H1 (cell line): ENCODE measurements at regions not wholly inside any gene's neighbourhood (a gene's known extent, or its start where the extent isn't known, plus 50 kb on each side); places are given as distances from the start of the nearest gene placed in this dataset.

ENCODE experiments used
- CTCF ChIA-PET: fragments of 300-600 bp; sonication (Branson Sonifier 250); formaldehyde crosslinking; loops from one replicate; lab custom pipeline; 2021; ENCODE audit not compliant: partially characterized antibody; lab: Charles Lee
- POLR2A ChIA-PET: fragments of 300-600 bp; sonication (Branson Sonifier 250); formaldehyde crosslinking; loops from one replicate; lab custom pipeline; 2021; ENCODE audit warnings: inconsistent platforms; ENCODE audit not compliant: partially characterized antibody; lab: Charles Lee
- DNase-seq, 2 experiments: peaks; one replicate each; pipeline versions ENCODE4 v3.0.0 to v3.0.0-alpha.2; 2010 to 2022; ENCODE audit warnings: low spot score in 2 of 2, low read depth in 1 of 2, mixed read lengths in 1 of 2
- FAIRE-seq: peaks from 2 replicates; lab custom pipeline; 2011; peaks lifted over from hg19 to GRCh38; lab: Jason Lieb, UNC
- H2AFZ ChIP-seq: 2 replicates; pipeline ENCODE4 v1.8.1; 2012; ENCODE audit warnings: low read length, inconsistent platforms
- H2AK5ac ChIP-seq: 2 replicates; pipeline ENCODE4 v1.6.1; 2013; ENCODE audit warnings: low read depth, low read length
- H2BK120ac ChIP-seq: replicated peaks from 2 replicates; pipeline ENCODE3; 2013; ENCODE audit warnings: low read depth, low read length, inconsistent platforms
- H2BK12ac ChIP-seq: 2 replicates; pipeline ENCODE4 v1.6.1; 2013; ENCODE audit warnings: low read depth, low read length
- H2BK15ac ChIP-seq: 2 replicates; pipeline ENCODE4 v1.6.1; 2013; ENCODE audit warnings: low read length
- H2BK20ac ChIP-seq: 2 replicates; pipeline ENCODE4 v1.6.1; 2013; ENCODE audit warnings: low read length
- H2BK5ac ChIP-seq: 2 replicates; pipeline ENCODE4 v1.6.1; 2013; ENCODE audit warnings: low read depth, low read length
- H3K14ac ChIP-seq: 2 replicates; pipeline ENCODE4 v1.6.1; 2013; ENCODE audit warnings: inconsistent platforms; ENCODE audit not compliant: insufficient read length
- H3K18ac ChIP-seq: 2 replicates; pipeline ENCODE4 v1.6.1; 2013; ENCODE audit warnings: low read length; ENCODE audit errors: extremely low read depth
- H3K23ac ChIP-seq: 2 replicates; pipeline ENCODE4 v1.6.1; 2013; ENCODE audit warnings: inconsistent platforms; ENCODE audit not compliant: insufficient read length
- H3K23me2 ChIP-seq: 2 replicates; pipeline ENCODE4 v1.6.1; 2013; ENCODE audit warnings: low read depth, low read length
- H3K27ac ChIP-seq: 2 replicates; pipeline ENCODE4 v1.6.1; 2011; ENCODE audit warnings: low read depth, low read length, inconsistent platforms
- H3K27me3 ChIP-seq, 4 experiments: replicated peaks in 1 of 4; 1 replicate in 1 of 4; 2 replicates in 3 of 4; pipeline versions ENCODE4 v1.6.1 to v1.8.1; 2011 to 2013; ENCODE audit warnings: low read length in 3 of 4, mild to moderate bottlenecking in 3 of 4, inconsistent platforms in 2 of 4, mixed read lengths in 2 of 4, moderate library complexity in 1 of 4; ENCODE audit not compliant: control insufficient read depth in 3 of 4, insufficient read depth in 3 of 4; ENCODE audit errors: extremely low read depth in 1 of 4
- H3K36me3 ChIP-seq, 4 experiments: 2 replicates each; pipeline versions ENCODE4 v1.6.1 to v1.8.1; 2011 to 2013; ENCODE audit warnings: mild to moderate bottlenecking in 4 of 4, low read length in 3 of 4, moderate library complexity in 2 of 4, control low read depth in 1 of 4, inconsistent platforms in 1 of 4; ENCODE audit not compliant: insufficient read depth in 4 of 4, control insufficient read depth in 2 of 4
- H3K4ac ChIP-seq: replicated peaks from 2 replicates; pipeline ENCODE3; 2013; ENCODE audit warnings: low read length, low read depth, mixed read lengths, inconsistent platforms; ENCODE audit not compliant: insufficient read length
- H3K4me1 ChIP-seq, 4 experiments: replicated peaks in 1 of 4; 1 replicate in 1 of 4; 2 replicates in 3 of 4; pipeline versions ENCODE4 v1.6.1 to v1.8.1; 2011 to 2013; ENCODE audit warnings: low read length in 3 of 4, inconsistent platforms in 2 of 4, mixed read lengths in 1 of 4; ENCODE audit not compliant: insufficient read depth in 4 of 4, control insufficient read depth in 3 of 4
- H3K4me2 ChIP-seq, 2 experiments: 2 replicates each; pipeline versions ENCODE4 v1.6.1 to v1.8.1; 2011 to 2013; ENCODE audit warnings: low read depth in 2 of 2, low read length in 2 of 2, control low read depth in 1 of 2, inconsistent platforms in 1 of 2, mild to moderate bottlenecking in 1 of 2; ENCODE audit not compliant: insufficient read depth in 1 of 2
- H3K4me3 ChIP-seq, 4 experiments: fragments of 200-600, 300-600 bp in 1 of 4; sonication (generic), shearing (Covaris generic), sonication (Bioruptor Twin) in 1 of 4; 2 replicates each; pipeline versions ENCODE4 v1.5.1 to v1.8.1; 2011 to 2016; ENCODE audit warnings: low read length in 4 of 4, low read depth in 3 of 4, control low read depth in 2 of 4, inconsistent platforms in 2 of 4, mild to moderate bottlenecking in 2 of 4, mixed read lengths in 1 of 4, moderate library complexity in 1 of 4; ENCODE audit not compliant: insufficient read depth in 2 of 4; ENCODE audit errors: extremely low read depth in 1 of 4
- H3K56ac ChIP-seq: replicated peaks from 2 replicates; pipeline ENCODE3; 2013; ENCODE audit warnings: low read depth, mild to moderate bottlenecking, mixed read lengths, low read length, inconsistent platforms; ENCODE audit not compliant: insufficient read length
- H3K79me1 ChIP-seq: 2 replicates; pipeline ENCODE4 v1.6.1; 2013; ENCODE audit warnings: low read depth, low read length, control low read depth
- H3K79me2 ChIP-seq, 2 experiments: 2 replicates each; pipeline versions ENCODE4 v1.6.1 to v1.8.1; 2012 to 2013; ENCODE audit warnings: low read length in 2 of 2, mild to moderate bottlenecking in 2 of 2, inconsistent platforms in 1 of 2; ENCODE audit not compliant: insufficient read depth in 2 of 2, control insufficient read depth in 1 of 2
- H3K9ac ChIP-seq, 4 experiments: replicated peaks in 1 of 4; 1 replicate in 1 of 4; 2 replicates in 3 of 4; pipeline versions ENCODE4 v1.6.1 to v1.8.1; 2011 to 2013; ENCODE audit warnings: low read depth in 3 of 4, low read length in 3 of 4, control low read depth in 2 of 4, mild to moderate bottlenecking in 2 of 4, moderate library complexity in 2 of 4, inconsistent platforms in 1 of 4; ENCODE audit errors: extremely low read depth in 1 of 4
- H3K9me3 ChIP-seq, 2 experiments: 2 replicates each; pipeline versions ENCODE4 v1.6.1 to v1.8.1; 2012 to 2013; ENCODE audit warnings: mild to moderate bottlenecking in 2 of 2, moderate library complexity in 2 of 2, control low read depth in 1 of 2, inconsistent platforms in 1 of 2, low read depth in 1 of 2, low read length in 1 of 2, mixed read lengths in 1 of 2; ENCODE audit not compliant: insufficient read depth in 2 of 2
- H4K20me1 ChIP-seq, 2 experiments: replicated peaks in 1 of 2; 2 replicates each; pipeline versions ENCODE3 to v1.8.1; 2011 to 2013; ENCODE audit warnings: inconsistent platforms in 2 of 2, low read length in 2 of 2, mild to moderate bottlenecking in 1 of 2; ENCODE audit not compliant: insufficient read depth in 2 of 2, control insufficient read depth in 1 of 2
- H4K5ac ChIP-seq: 2 replicates; pipeline ENCODE4 v1.6.1; 2013; ENCODE audit warnings: low read length, low read depth, mixed read lengths, inconsistent platforms; ENCODE audit not compliant: insufficient read length
- H4K8ac ChIP-seq: 2 replicates; pipeline ENCODE4 v1.8.0; 2013; ENCODE audit warnings: mild to moderate bottlenecking, moderate library complexity, low read length, inconsistent platforms; ENCODE audit not compliant: insufficient read depth; ENCODE audit errors: extremely low read depth
- H4K91ac ChIP-seq: replicated peaks from 2 replicates; pipeline ENCODE3; 2013; ENCODE audit warnings: low read length, mixed read lengths, inconsistent platforms; ENCODE audit not compliant: insufficient read length
- KDM4A ChIP-seq: IDR thresholded peaks from one replicate; pipeline ENCODE4 v1.7.1; 2012; ENCODE audit warnings: low read depth, mild to moderate bottlenecking, moderate library complexity, low read length, inconsistent platforms; ENCODE audit not compliant: severe bottlenecking
- NRF1 ChIP-seq: IDR thresholded peaks from 2 replicates; pipeline ENCODE4 v1.6.1; 2011; ENCODE audit warnings: mild to moderate bottlenecking, low read depth, low read length, improper control_type of control experiment
- WGBS, 2 experiments: shearing (Covaris generic) in 1 of 2; methylation state at CpG; one replicate each; pipeline versions ENCODE4 v1.1.6 to v1.1.7; 2013 to 2015; ENCODE audit warnings: low lambda C conversion rate in 2 of 2, mixed read lengths in 2 of 2, inconsistent platforms in 1 of 2, low coverage in 1 of 2, missing lambda C conversion rate in 1 of 2; ENCODE audit not compliant: insufficient replicate concordance in 2 of 2, insufficient coverage in 1 of 2, insufficient read length in 1 of 2; ENCODE audit errors: extremely low coverage in 1 of 2, missing lambda C conversion rate in 1 of 2; 5-methylcytosine and 5-hydroxymethylcytosine counted together

- Histone ChIP-seq H3K36me3 (no peaks in the 10 kb centered on the region), H2BK20ac (no peak overlapping the region), H3K79me1 (no peaks in the 10 kb centered on the region), H3K4ac (no peak overlapping the region), H2BK15ac (no peak overlapping the region), H3K4me2 (no peak overlapping the region), H4K91ac (no peak overlapping the region), H3K4me3 (no peak overlapping the region), H4K20me1 (no peaks in the 10 kb centered on the region), H3K18ac (no peak overlapping the region), H2BK12ac (no peak overlapping the region), H3K56ac (no peak overlapping the region), H3K27me3 (no peaks in the 10 kb centered on the region), H3K14ac (no peak overlapping the region), H3K79me2 (no peaks in the 10 kb centered on the region), H3K27ac (no peak overlapping the region), H2BK120ac (no peak overlapping the region), H3K9ac (no peak overlapping the region), H2AFZ (no peak overlapping the region), H2BK5ac (no peak overlapping the region), H3K4me1 (peaks cover 0 to 6% (median 2%) of the 10 kb centered on the region in 4 experiments; a peak in 2 of 7 replicates), H4K8ac (no peak overlapping the region), H3K23ac (no peak overlapping the region), H2AK5ac (no peak overlapping the region), H3K23me2 (peaks cover 8% of the 10 kb centered on the region), H3K9me3 (no peaks in the 10 kb centered on the region), H4K5ac (no peak overlapping the region)
- FAIRE-seq (no peak), DNase-seq (no peak)
- WGBS, 2 experiments, result 85% methylated on average over 2 of the region's 2 CpGs; no CpG with 5 or more reads in 1 of the 2 experiments
- POLR2A ChIA-PET, result no interaction called here
- CTCF ChIA-PET, result no interaction called here
- TF ChIP-seq KDM4A (no peak), NRF1 (no peak)
Measured at GRCh38 chr3:156604642-156605144, 49.8 kb upstream of the SSR3 start.
